ENCODE measurements at regions not wholly inside any gene's neighbourhood (a gene's known extent, or its start where the extent isn't known, plus 50 kb on each side); places are given as distances from the start of the nearest gene placed in this dataset.

- DNase-seq: no peak
Measured at GRCh38 chr10:44240584-44241205, 144.2 kb downstream of the CXCL12 start.

- no peak for DNase-seq
Measured at GRCh38 chr10:44238212-44238611, 146.7 kb downstream of the CXCL12 start.

- DNase-seq: no peak
Measured at GRCh38 chr10:44237364-44238049, 147.4 kb downstream of the CXCL12 start.

- DNase-seq: no peak
Measured at GRCh38 chr10:44235363-44235762, 149.5 kb downstream of the CXCL12 start.

- no peak for DNase-seq
Measured at GRCh38 chr10:44234483-44234875, 150.4 kb downstream of the CXCL12 start.

- DNase-seq: no peak
Measured at GRCh38 chr10:44233561-44234482, 151.1 kb downstream of the CXCL12 start.

GRCh38 chr10:44217274-44217820 lies 167.6 kb downstream of the CXCL12 start:
- no peak for DNase-seq

GRCh38 chr10:44216073-44216472 lies 168.8 kb downstream of the CXCL12 start:
- DNase-seq: no peak

GRCh38 chr10:44209811-44210210 lies 175.1 kb downstream of the CXCL12 start:
- no peak for DNase-seq

GRCh38 chr10:44207160-44207559 lies 177.7 kb downstream of the CXCL12 start:
- no peak for DNase-seq

GRCh38 chr10:44206127-44206818 lies 178.6 kb downstream of the CXCL12 start:
- no peak for DNase-seq

GRCh38 chr10:44205067-44205466 lies 179.8 kb downstream of the CXCL12 start:
- DNase-seq: no peak

GRCh38 chr10:44203535-44203934 lies 181.4 kb downstream of the CXCL12 start:
- DNase-seq: no peak

GRCh38 chr10:44202952-44203351 lies 181.9 kb downstream of the CXCL12 start:
- no peak for DNase-seq

GRCh38 chr10:44201656-44202055 lies 183.2 kb downstream of the CXCL12 start:
- DNase-seq: no peak

- DNase-seq: no peak
Measured at GRCh38 chr10:44201011-44201410, 183.9 kb downstream of the CXCL12 start.

GRCh38 chr10:44199991-44200655 lies 184.8 kb downstream of the CXCL12 start:
- DNase-seq: no peak

- DNase-seq: no peak
Measured at GRCh38 chr10:44199267-44199666, 185.6 kb downstream of the CXCL12 start.

- no peak for DNase-seq
Measured at GRCh38 chr10:44198780-44199097, 186.2 kb downstream of the CXCL12 start.

GRCh38 chr10:44198096-44198779 lies 186.7 kb downstream of the CXCL12 start:
- no peak for DNase-seq

- DNase-seq: no peak
Measured at GRCh38 chr10:44197646-44198045, 187.3 kb downstream of the CXCL12 start.

GRCh38 chr10:44196336-44196735 lies 188.6 kb downstream of the CXCL12 start:
- no peak for DNase-seq
